ENCODE measurements at regions not wholly inside any gene's neighbourhood (a gene's known extent, or its start where the extent isn't known, plus 50 kb on each side); places are given as distances from the start of the nearest gene placed in this dataset.

GRCh38 chr6:91501930-91502329 lies 915.1 kb upstream of the MAP3K7 start:
- TF ChIP-seq POLR2A (IDR thresholded peaks at IDR 0.05) (no peak), CTCF (IDR thresholded peaks at IDR 0.05) (no peak), POLR2AphosphoS5 (IDR thresholded peaks at IDR 0.05) (no peak)

All from breast epithelium (tissue), 3 donors.